A549 (cell line): ENCODE measurements at regions not wholly inside any gene's neighbourhood (a gene's known extent, or its start where the extent isn't known, plus 50 kb on each side); places are given as distances from the start of the nearest gene placed in this dataset.

ENCODE experiments used
- ATAC-seq, 2 experiments: fragments of 200-7000 bp in 1 of 2; fragments of >200 bp in 1 of 2; cut with Nextera tagmentation in 1 of 2; cut with Tn5 transposase in 1 of 2; 3 replicates each; pipeline versions ENCODE4 v1.8.0 to v1.9.1; 2018 to 2020; ENCODE audit warnings: mild to moderate bottlenecking in 1 of 2, moderate library complexity in 1 of 2
- CTCF ChIA-PET: fragments of 300-600 bp; sonication (Branson Sonifier 250); formaldehyde crosslinking; extraction: SDS; loops from one replicate; lab custom pipeline; 2021; ENCODE audit warnings: antibody characterized with exemption, inconsistent platforms; lab: Yijun Ruan, JAX
- POLR2A ChIA-PET: fragments of 350-600 bp; formaldehyde crosslinking; extraction: SDS; loops from one replicate; lab custom pipeline; 2021; ENCODE audit warnings: antibody characterized with exemption, inconsistent platforms; lab: Yijun Ruan, JAX
- DNase-seq, 2 experiments: peaks; one replicate each; pipeline versions ENCODE4 v3.0.0 to v3.0.0-alpha.2; 2011 to 2016; ENCODE audit warnings: low read depth in 1 of 2, low spot score in 1 of 2
- FAIRE-seq: peaks from 2 replicates; lab custom pipeline; 2011; peaks lifted over from hg19 to GRCh38; lab: Jason Lieb, UNC
- H3K27ac ChIP-seq, 2 experiments: fragments of >200 bp; sonication (Bioruptor Twin); formaldehyde crosslinking; 3 replicates each; pipeline ENCODE4 v1.5.1; 2016 to 2017
- H3K4me1 ChIP-seq: fragments of >200 bp; sonication (Bioruptor Twin); formaldehyde crosslinking; 3 replicates; pipeline ENCODE4 v1.6.1; 2016
- H3K4me2 ChIP-seq: fragments of >200 bp; sonication (Bioruptor Twin); formaldehyde crosslinking; 3 replicates; pipeline ENCODE4 v1.6.1; 2016
- H3K4me3 ChIP-seq: fragments of >200 bp; sonication (Bioruptor Twin); formaldehyde crosslinking; 3 replicates; pipeline ENCODE4 v1.5.1; 2016
- H3K9me3 ChIP-seq: fragments of >200 bp; sonication (Bioruptor Twin); formaldehyde crosslinking; 3 replicates; pipeline ENCODE4 v1.6.1; 2016
- BHLHE40 ChIP-seq: IDR thresholded peaks from 2 replicates; pipeline ENCODE4 v1.6.1; 2012; ENCODE audit warnings: low read depth, low read length, inconsistent platforms
- CEBPB ChIP-seq, 2 experiments: fragments of >200 bp in 1 of 2; sonication (Bioruptor Twin) in 1 of 2; formaldehyde crosslinking in 1 of 2; IDR thresholded peaks; 2 replicates each; pipeline ENCODE4 v1.6.1; 2012 to 2016
- FOSB ChIP-seq: fragments of 250-450 bp; sonication (Bioruptor Pico); IDR thresholded peaks from 2 replicates; pipeline ENCODE4 v1.5.0; 2020; ENCODE audit warnings: mild to moderate bottlenecking, moderate library complexity
- FOXS1 ChIP-seq: fragments of 250-450 bp; sonication (Bioruptor Pico); IDR thresholded peaks from 2 replicates; pipeline ENCODE4 v1.5.0; 2020; ENCODE audit warnings: mild to moderate bottlenecking, moderate library complexity
- HDAC2 ChIP-seq: fragments of 200-600 bp; sonication (generic); IDR thresholded peaks from 2 replicates; pipeline ENCODE4 v1.6.1; 2016
- HEYL ChIP-seq: fragments of 250-450 bp; sonication (Bioruptor Pico); IDR thresholded peaks from 2 replicates; pipeline ENCODE4 v1.8.0; 2021; ENCODE audit warnings: mild to moderate bottlenecking, moderate library complexity
- HOXA7 ChIP-seq: fragments of 250-450 bp; sonication (Bioruptor Pico); IDR thresholded peaks from 2 replicates; pipeline ENCODE4 v1.5.0; 2020; ENCODE audit warnings: mild to moderate bottlenecking, moderate library complexity
- HOXB13 ChIP-seq: fragments of 250-450 bp; sonication (Bioruptor Pico); IDR thresholded peaks from 2 replicates; pipeline ENCODE4 v1.5.0; 2020; ENCODE audit warnings: low read depth, mild to moderate bottlenecking, moderate library complexity
- HOXB5 ChIP-seq: fragments of 250-450 bp; sonication (Bioruptor Pico); IDR thresholded peaks from 2 replicates; pipeline ENCODE4 v1.5.0; 2020; ENCODE audit warnings: mild to moderate bottlenecking, moderate library complexity
- JUNB ChIP-seq: fragments of >200 bp; sonication (Bioruptor Twin); formaldehyde crosslinking; IDR thresholded peaks from 2 replicates; pipeline ENCODE4 v1.6.1; 2016
- MAFK ChIP-seq: fragments of 450-650 bp; IDR thresholded peaks from 2 replicates; pipeline ENCODE4 v1.6.1; 2014; ENCODE audit not compliant: partially characterized antibody
- MAZ ChIP-seq: fragments of 150-350 bp; IDR thresholded peaks from 2 replicates; pipeline ENCODE4 v1.6.1; 2014; ENCODE audit warnings: antibody characterized with exemption, low read depth, low read length, borderline replicate concordance
- NFE2L2 ChIP-seq: fragments of 150-350 bp; conservative IDR thresholded peaks from 2 replicates; pipeline ENCODE4 v1.6.1; 2014; ENCODE audit warnings: low read length
- NPAS2 ChIP-seq: fragments of 250-450 bp; sonication (Bioruptor Pico); IDR thresholded peaks from 2 replicates; pipeline ENCODE4 v1.8.0; 2022; ENCODE audit warnings: mild to moderate bottlenecking, moderate library complexity, borderline replicate concordance
- RARB ChIP-seq: fragments of 250-450 bp; sonication (Bioruptor Pico); IDR thresholded peaks from 2 replicates; pipeline ENCODE4 v1.8.0; 2021; ENCODE audit warnings: mild to moderate bottlenecking, moderate library complexity
- RNF2 ChIP-seq: fragments of 200-600 bp; sonication (generic); IDR thresholded peaks from 2 replicates; pipeline ENCODE4 v1.6.1; 2016; ENCODE audit warnings: low read depth, mild to moderate bottlenecking, antibody characterized with exemption, moderate library complexity, borderline replicate concordance
- TP53 ChIP-seq: fragments of 250-450 bp; sonication (Bioruptor Pico); IDR thresholded peaks from 2 replicates; pipeline ENCODE4 v1.5.0; 2021; ENCODE audit warnings: mild to moderate bottlenecking, moderate library complexity
- ZNF302 ChIP-seq: fragments of 250-450 bp; sonication (Bioruptor Pico); IDR thresholded peaks from 2 replicates; pipeline ENCODE4 v1.9.0; 2021; ENCODE audit warnings: inconsistent platforms, mild to moderate bottlenecking, moderate library complexity
- ZSCAN20 ChIP-seq: fragments of 250-450 bp; sonication (Bioruptor Pico); IDR thresholded peaks from 2 replicates; pipeline ENCODE4 v1.8.0; 2022; ENCODE audit warnings: mild to moderate bottlenecking, moderate library complexity
- WGBS: methylation state at CpG from one replicate; pipeline ENCODE4 v1.1.6; 2017; ENCODE audit errors: missing lambda C conversion rate; 5-methylcytosine and 5-hydroxymethylcytosine counted together
- TF ChIP-seq, protein P1 (sequence below): IDR thresholded peaks from 2 replicates; pipeline ENCODE4 v1.6.1; 2012
- TF ChIP-seq, protein P2 (sequence below): fragments of 200-600 bp; sonication (generic); IDR thresholded peaks from 2 replicates; pipeline ENCODE4 v1.6.1; 2016; ENCODE audit warnings: antibody characterized with exemption, mild to moderate bottlenecking, moderate library complexity
- TF ChIP-seq, protein P3 (sequence below): fragments of 250-450 bp; sonication (Bioruptor Pico); IDR thresholded peaks from 2 replicates; pipeline ENCODE4 v1.5.0; 2021; ENCODE audit warnings: mild to moderate bottlenecking, moderate library complexity, borderline replicate concordance
- TF ChIP-seq, protein P4 (sequence below): fragments of >200 bp; sonication (Bioruptor Twin); formaldehyde crosslinking; IDR thresholded peaks from 3 replicates; pipeline ENCODE4 v1.5.1; 2016
- TF ChIP-seq, protein P5 (sequence below): fragments of >200 bp; sonication (Bioruptor Twin); formaldehyde crosslinking; IDR thresholded peaks from 3 replicates; pipeline ENCODE4 v1.6.1; 2016

DNA sequence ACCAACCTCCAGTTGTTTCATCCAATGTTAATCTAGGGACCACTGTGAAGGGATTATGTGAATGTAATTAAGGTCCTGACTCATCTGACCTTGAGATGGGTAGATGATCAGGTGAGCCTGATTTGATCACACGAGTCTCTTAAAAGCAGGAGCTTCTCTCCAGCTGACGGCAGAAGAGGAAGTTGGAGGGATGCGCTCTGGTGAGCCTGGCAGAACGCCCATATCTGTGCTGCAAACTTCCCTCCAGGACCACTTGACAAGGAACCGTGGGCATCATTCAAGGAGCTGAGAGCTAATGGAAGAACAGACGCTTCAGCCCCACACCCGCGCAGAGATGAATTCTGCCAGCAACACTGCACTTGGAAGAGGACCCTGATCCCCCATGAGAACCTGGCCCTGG is 642.4 kb downstream of the TNS3 start:
- CTCF ChIA-PET, result interaction anchor here (0.7 kb wide), 1 partner anchor 11 kb away, joined by 3 read pairs; no protein-coding TSS in a partner anchor
- H3K4me3 ChIP-seq, result no peak overlapping the region
- no peak overlapping the region for H3K4me2 ChIP-seq
- DNase-seq (no peak), ATAC-seq (no peak), FAIRE-seq (no peak)
- 67% methylated on average over 8 of the region's 8 CpGs for WGBS
- POLR2A ChIA-PET, result no interaction called here
- no peak for TF ChIP-seq RNF2
- no peak for TF ChIP-seq HOXB13 (CRISPR knock-in tag)
- TF ChIP-seq JUNB, result no peak
- TF ChIP-seq, protein P1, sequence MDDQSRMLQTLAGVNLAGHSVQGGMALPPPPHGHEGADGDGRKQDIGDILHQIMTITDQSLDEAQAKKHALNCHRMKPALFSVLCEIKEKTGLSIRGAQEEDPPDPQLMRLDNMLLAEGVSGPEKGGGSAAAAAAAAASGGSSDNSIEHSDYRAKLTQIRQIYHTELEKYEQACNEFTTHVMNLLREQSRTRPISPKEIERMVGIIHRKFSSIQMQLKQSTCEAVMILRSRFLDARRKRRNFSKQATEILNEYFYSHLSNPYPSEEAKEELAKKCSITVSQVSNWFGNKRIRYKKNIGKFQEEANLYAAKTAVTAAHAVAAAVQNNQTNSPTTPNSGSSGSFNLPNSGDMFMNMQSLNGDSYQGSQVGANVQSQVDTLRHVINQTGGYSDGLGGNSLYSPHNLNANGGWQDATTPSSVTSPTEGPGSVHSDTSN, result no peak
- TF ChIP-seq, protein P2, sequence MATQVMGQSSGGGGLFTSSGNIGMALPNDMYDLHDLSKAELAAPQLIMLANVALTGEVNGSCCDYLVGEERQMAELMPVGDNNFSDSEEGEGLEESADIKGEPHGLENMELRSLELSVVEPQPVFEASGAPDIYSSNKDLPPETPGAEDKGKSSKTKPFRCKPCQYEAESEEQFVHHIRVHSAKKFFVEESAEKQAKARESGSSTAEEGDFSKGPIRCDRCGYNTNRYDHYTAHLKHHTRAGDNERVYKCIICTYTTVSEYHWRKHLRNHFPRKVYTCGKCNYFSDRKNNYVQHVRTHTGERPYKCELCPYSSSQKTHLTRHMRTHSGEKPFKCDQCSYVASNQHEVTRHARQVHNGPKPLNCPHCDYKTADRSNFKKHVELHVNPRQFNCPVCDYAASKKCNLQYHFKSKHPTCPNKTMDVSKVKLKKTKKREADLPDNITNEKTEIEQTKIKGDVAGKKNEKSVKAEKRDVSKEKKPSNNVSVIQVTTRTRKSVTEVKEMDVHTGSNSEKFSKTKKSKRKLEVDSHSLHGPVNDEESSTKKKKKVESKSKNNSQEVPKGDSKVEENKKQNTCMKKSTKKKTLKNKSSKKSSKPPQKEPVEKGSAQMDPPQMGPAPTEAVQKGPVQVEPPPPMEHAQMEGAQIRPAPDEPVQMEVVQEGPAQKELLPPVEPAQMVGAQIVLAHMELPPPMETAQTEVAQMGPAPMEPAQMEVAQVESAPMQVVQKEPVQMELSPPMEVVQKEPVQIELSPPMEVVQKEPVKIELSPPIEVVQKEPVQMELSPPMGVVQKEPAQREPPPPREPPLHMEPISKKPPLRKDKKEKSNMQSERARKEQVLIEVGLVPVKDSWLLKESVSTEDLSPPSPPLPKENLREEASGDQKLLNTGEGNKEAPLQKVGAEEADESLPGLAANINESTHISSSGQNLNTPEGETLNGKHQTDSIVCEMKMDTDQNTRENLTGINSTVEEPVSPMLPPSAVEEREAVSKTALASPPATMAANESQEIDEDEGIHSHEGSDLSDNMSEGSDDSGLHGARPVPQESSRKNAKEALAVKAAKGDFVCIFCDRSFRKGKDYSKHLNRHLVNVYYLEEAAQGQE, result no peak
- TF ChIP-seq RARB (CRISPR knock-in tag), result no peak
- TF ChIP-seq HEYL (CRISPR knock-in tag), result no peak
- no peak for TF ChIP-seq ZNF302 (CRISPR knock-in tag)
- TF ChIP-seq, protein P3, sequence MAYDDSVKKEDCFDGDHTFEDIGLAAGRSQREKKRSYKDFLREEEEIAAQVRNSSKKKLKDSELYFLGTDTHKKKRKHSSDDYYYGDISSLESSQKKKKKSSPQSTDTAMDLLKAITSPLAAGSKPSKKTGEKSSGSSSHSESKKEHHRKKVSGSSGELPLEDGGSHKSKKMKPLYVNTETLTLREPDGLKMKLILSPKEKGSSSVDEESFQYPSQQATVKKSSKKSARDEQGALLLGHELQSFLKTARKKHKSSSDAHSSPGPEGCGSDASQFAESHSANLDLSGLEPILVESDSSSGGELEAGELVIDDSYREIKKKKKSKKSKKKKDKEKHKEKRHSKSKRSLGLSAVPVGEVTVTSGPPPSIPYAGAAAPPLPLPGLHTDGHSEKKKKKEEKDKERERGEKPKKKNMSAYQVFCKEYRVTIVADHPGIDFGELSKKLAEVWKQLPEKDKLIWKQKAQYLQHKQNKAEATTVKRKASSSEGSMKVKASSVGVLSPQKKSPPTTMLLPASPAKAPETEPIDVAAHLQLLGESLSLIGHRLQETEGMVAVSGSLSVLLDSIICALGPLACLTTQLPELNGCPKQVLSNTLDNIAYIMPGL (CRISPR knock-in tag), result no peak
- TF ChIP-seq TP53 (CRISPR knock-in tag), result no peak
- TF ChIP-seq BHLHE40, result no peak
- no peak for TF ChIP-seq NFE2L2
- TF ChIP-seq HDAC2, result no peak
- TF ChIP-seq NPAS2 (CRISPR knock-in tag), result no peak
- TF ChIP-seq HOXB5 (CRISPR knock-in tag), result no peak
- no peaks in the 10 kb centered on the region for H3K9me3 ChIP-seq
- peaks cover under 1% of the 10 kb centered on the region; the same call in 2 of the 3 replicates for H3K4me1 ChIP-seq
- no peak overlapping the region for H3K27ac ChIP-seq

DNA sequence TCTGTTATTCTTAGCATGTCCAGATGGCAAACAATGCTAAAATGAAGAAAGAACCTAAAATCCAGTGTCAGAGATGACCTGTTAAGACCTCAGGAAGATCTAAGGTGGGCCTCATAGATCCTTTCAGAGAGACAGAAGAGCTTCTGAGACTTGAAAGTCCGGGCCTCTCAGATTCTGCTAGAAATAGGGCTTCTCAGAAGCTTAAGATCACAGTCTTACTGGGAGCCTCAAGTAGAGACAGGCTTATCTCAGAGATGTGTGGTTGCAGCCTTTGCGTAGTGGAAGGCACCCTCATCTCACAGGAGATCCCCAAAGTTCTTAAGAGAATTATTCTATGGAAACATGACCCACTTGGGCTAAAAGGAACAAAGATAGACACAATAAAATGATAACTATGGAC is 642.8 kb downstream of the TNS3 start:
- WGBS, result 33% methylated on average over 2 of the region's 2 CpGs
- no peak overlapping the region for H3K4me3 ChIP-seq
- FAIRE-seq (no peak), DNase-seq (no peak), ATAC-seq (no peak)
- CTCF ChIA-PET, result no interaction called here
- H3K27ac ChIP-seq, result no peak overlapping the region
- no peak overlapping the region for H3K4me2 ChIP-seq
- POLR2A ChIA-PET, result no interaction called here
- no peaks in the 10 kb centered on the region for H3K9me3 ChIP-seq
- TF ChIP-seq ZSCAN20 (no peak), MAZ (no peak), HOXA7 (no peak), FOXS1 (CRISPR knock-in tag) (no peak), FOSB (CRISPR knock-in tag) (no peak), NFE2L2 (no peak), RNF2 (no peak), CEBPB (IDR thresholded peaks at IDR 0.05) (no peak), MAFK (no peak)
- TF ChIP-seq, protein P4, sequence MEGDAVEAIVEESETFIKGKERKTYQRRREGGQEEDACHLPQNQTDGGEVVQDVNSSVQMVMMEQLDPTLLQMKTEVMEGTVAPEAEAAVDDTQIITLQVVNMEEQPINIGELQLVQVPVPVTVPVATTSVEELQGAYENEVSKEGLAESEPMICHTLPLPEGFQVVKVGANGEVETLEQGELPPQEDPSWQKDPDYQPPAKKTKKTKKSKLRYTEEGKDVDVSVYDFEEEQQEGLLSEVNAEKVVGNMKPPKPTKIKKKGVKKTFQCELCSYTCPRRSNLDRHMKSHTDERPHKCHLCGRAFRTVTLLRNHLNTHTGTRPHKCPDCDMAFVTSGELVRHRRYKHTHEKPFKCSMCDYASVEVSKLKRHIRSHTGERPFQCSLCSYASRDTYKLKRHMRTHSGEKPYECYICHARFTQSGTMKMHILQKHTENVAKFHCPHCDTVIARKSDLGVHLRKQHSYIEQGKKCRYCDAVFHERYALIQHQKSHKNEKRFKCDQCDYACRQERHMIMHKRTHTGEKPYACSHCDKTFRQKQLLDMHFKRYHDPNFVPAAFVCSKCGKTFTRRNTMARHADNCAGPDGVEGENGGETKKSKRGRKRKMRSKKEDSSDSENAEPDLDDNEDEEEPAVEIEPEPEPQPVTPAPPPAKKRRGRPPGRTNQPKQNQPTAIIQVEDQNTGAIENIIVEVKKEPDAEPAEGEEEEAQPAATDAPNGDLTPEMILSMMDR, result no peak
- TF ChIP-seq, protein P5, sequence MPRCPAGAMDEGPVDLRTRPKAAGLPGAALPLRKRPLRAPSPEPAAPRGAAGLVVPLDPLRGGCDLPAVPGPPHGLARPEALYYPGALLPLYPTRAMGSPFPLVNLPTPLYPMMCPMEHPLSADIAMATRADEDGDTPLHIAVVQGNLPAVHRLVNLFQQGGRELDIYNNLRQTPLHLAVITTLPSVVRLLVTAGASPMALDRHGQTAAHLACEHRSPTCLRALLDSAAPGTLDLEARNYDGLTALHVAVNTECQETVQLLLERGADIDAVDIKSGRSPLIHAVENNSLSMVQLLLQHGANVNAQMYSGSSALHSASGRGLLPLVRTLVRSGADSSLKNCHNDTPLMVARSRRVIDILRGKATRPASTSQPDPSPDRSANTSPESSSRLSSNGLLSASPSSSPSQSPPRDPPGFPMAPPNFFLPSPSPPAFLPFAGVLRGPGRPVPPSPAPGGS, result no peak
- TF ChIP-seq, all 56 proteins: peak for 0
- H3K4me1 ChIP-seq, result peaks cover 5% of the 10 kb centered on the region; the same call in 2 of the 3 replicates
